Body of pancreas (tissue), 4 donors: ENCODE measurements at regions not wholly inside any gene's neighbourhood (a gene's known extent, or its start where the extent isn't known, plus 50 kb on each side); places are given as distances from the start of the nearest gene placed in this dataset.

Experiments
- ATAC-seq: fragments of 150-250 bp; one replicate; pipeline ENCODE4 v1.9.1; 2016
- DNase-seq, 4 donors: peaks; one replicate each; pipeline ENCODE4 v3.0.0-alpha.2; 2019
- H3K27ac ChIP-seq, 4 donors: fragments of 200-600 bp; sonication (generic); 1 replicate in 3 of 4; 2 replicates in 1 of 4; pipeline versions ENCODE4 v1.5.1 to v1.6.1; 2016 to 2019; ENCODE audit warnings: mild to moderate bottlenecking in 1 of 4, mixed read lengths in 1 of 4, moderate library complexity in 1 of 4
- H3K27me3 ChIP-seq, 2 donors: fragments of 200-600 bp; sonication (generic); one replicate each; pipeline ENCODE4 v1.6.0; 2016; ENCODE audit warnings: mild to moderate bottlenecking in 1 of 2
- H3K36me3 ChIP-seq, 2 donors: fragments of 200-600 bp; sonication (generic); replicated peaks in 1 of 2; 2 replicates each; pipeline ENCODE4 v1.5.1; 2016; ENCODE audit warnings: low read depth in 2 of 2; ENCODE audit not compliant: insufficient read depth in 1 of 2
- H3K4me1 ChIP-seq: fragments of 200-600 bp; sonication (generic); one replicate; pipeline ENCODE4 v1.6.0; 2016
- H3K4me3 ChIP-seq, 2 donors: fragments of 200-600 bp; sonication (generic); 1 replicate in 1 of 2; 2 replicates in 1 of 2; pipeline ENCODE4 v1.5.1; 2016 to 2019
- H3K9me3 ChIP-seq, 3 donors: fragments of 200-600 bp; sonication (generic); 1 replicate in 2 of 3; 2 replicates in 1 of 3; pipeline ENCODE4 v1.5.1; 2016
- CTCF ChIP-seq, 7 experiments: fragments of 450-650 bp in 4 of 7; fragments of 200-600 bp in 3 of 7; sonication (generic) in 3 of 7; IDR thresholded peaks; one replicate each; pipeline ENCODE4 v1.5.1; 2016 to 2019; ENCODE audit warnings: antibody characterized with exemption in 7 of 7
- POLR2A ChIP-seq, 3 donors: fragments of 450-650 bp; IDR thresholded peaks; one replicate each; pipeline ENCODE4 v1.6.1; 2016; ENCODE audit warnings: antibody characterized with exemption in 3 of 3, mild to moderate bottlenecking in 2 of 3
- WGBS, 2 donors: methylation state at CpG; one replicate each; pipeline ENCODE4 v1.1.5; 2017; 5-methylcytosine and 5-hydroxymethylcytosine counted together
- intact Hi-C: fragments of 100-400 bp; cut with DNase I; formaldehyde crosslinking; loops from one replicate; pipeline ENCODE4 v1.15.1; 2023

- DNase-seq: no peak
- H3K36me3 ChIP-seq: no peaks in the 10 kb centered on the region
- intact Hi-C loops: no loop called here
- 87 to 93% methylated on average over 3 of the region's 3 CpGs for WGBS, 2 donors
- H3K4me1 ChIP-seq: peaks cover 4% of the 10 kb centered on the region
- no peak overlapping the region for H3K27ac ChIP-seq
- TF ChIP-seq CTCF (IDR thresholded peaks at IDR 0.05): no peak
- TF ChIP-seq POLR2A (IDR thresholded peaks at IDR 0.05): no peak
- no peak for ATAC-seq
- H3K27me3 ChIP-seq: no peaks in the 10 kb centered on the region
- no peaks in the 10 kb centered on the region for H3K9me3 ChIP-seq
- H3K4me3 ChIP-seq: no peak overlapping the region
These were observed 357.0 kb downstream of the ZIC4 start for GRCh38 chr3:147049305-147049704.

- no peaks in the 10 kb centered on the region for H3K36me3 ChIP-seq
- ATAC-seq (no peak), DNase-seq (no peak)
- H3K27me3 ChIP-seq: no peaks in the 10 kb centered on the region
- no peak for TF ChIP-seq CTCF (IDR thresholded peaks at IDR 0.05)
- H3K27ac ChIP-seq: no peak overlapping the region
- no peaks in the 10 kb centered on the region for H3K9me3 ChIP-seq
- intact Hi-C loops: no loop called here
- no peak overlapping the region for H3K4me3 ChIP-seq
- peaks cover 4% of the 10 kb centered on the region for H3K4me1 ChIP-seq
- 84 to 98% methylated on average over 1 of the region's 1 CpG for WGBS, 2 donors
These were observed 359.4 kb downstream of the ZIC4 start for GRCh38 chr3:147046916-147047315.

- Histone ChIP-seq H3K9me3 (peaks cover 0 to 6% (median 0%) of the 10 kb centered on the region in 3 donors), H3K27ac (no peak overlapping the region), H3K4me3 (no peak overlapping the region), H3K27me3 (no peaks in the 10 kb centered on the region), H3K36me3 (no peaks in the 10 kb centered on the region), H3K4me1 (no peaks in the 10 kb centered on the region)
- TF ChIP-seq POLR2A (IDR thresholded peaks at IDR 0.05): no peak
- TF ChIP-seq CTCF (IDR thresholded peaks at IDR 0.05): no peak
- no peak for DNase-seq
- intact Hi-C loops: no loop called here
- ATAC-seq: no peak
- 42 to 68% methylated on average over 1 of the region's 1 CpG for WGBS, 2 donors
These were observed 367.9 kb downstream of the ZIC4 start for GRCh38 chr3:147038481-147038880.

GRCh38 chr3:147034359-147034758 lies 372.0 kb downstream of the ZIC4 start:
- Histone ChIP-seq H3K9me3 (peaks cover 0 to 7% (median 0%) of the 10 kb centered on the region in 3 donors), H3K4me3 (no peak overlapping the region), H3K36me3 (no peaks in the 10 kb centered on the region), H3K27me3 (no peaks in the 10 kb centered on the region), H3K27ac (no peak overlapping the region), H3K4me1 (no peaks in the 10 kb centered on the region)
- no peak for TF ChIP-seq POLR2A (IDR thresholded peaks at IDR 0.05)
- TF ChIP-seq CTCF (IDR thresholded peaks at IDR 0.05): no peak
- DNase-seq (no peak), ATAC-seq (no peak)
- 85% methylated on average over 3 of the region's 3 CpGs for WGBS, 2 donors
- intact Hi-C loops: no loop called here

- no peak for TF ChIP-seq CTCF (IDR thresholded peaks at IDR 0.05)
- TF ChIP-seq POLR2A (IDR thresholded peaks at IDR 0.05): no peak
- no peaks in the 10 kb centered on the region for H3K27me3 ChIP-seq
- no peak overlapping the region for H3K27ac ChIP-seq
- H3K9me3 ChIP-seq: peaks cover 0 to 7% (median 0%) of the 10 kb centered on the region in 3 donors
- H3K4me3 ChIP-seq: no peak overlapping the region
- no peaks in the 10 kb centered on the region for H3K36me3 ChIP-seq
- DNase-seq (no peak), ATAC-seq (no peak)
- 30 to 44% methylated on average over 2 of the region's 2 CpGs for WGBS, 2 donors
- intact Hi-C loops: no loop called here
- no peaks in the 10 kb centered on the region for H3K4me1 ChIP-seq
These were observed 376.1 kb downstream of the ZIC4 start for GRCh38 chr3:147030274-147030673.
